RKO (cell line): ENCODE measurements at regions not wholly inside any gene's neighbourhood (a gene's known extent, or its start where the extent isn't known, plus 50 kb on each side); places are given as distances from the start of the nearest gene placed in this dataset.
A peak's percentile ranks its signal among the peaks of the same experiment; 100 is the strongest.
"Not testable (repeated sequence)": the region's sequence is repeated elsewhere in the genome, so short reads cannot be mapped to it uniquely, and the experiment has no call there.

Experiments used
- DNase-seq: peaks from one replicate; pipeline ENCODE4 v3.0.0-alpha.2; 2016; ENCODE audit warnings: low spot score

DNA sequence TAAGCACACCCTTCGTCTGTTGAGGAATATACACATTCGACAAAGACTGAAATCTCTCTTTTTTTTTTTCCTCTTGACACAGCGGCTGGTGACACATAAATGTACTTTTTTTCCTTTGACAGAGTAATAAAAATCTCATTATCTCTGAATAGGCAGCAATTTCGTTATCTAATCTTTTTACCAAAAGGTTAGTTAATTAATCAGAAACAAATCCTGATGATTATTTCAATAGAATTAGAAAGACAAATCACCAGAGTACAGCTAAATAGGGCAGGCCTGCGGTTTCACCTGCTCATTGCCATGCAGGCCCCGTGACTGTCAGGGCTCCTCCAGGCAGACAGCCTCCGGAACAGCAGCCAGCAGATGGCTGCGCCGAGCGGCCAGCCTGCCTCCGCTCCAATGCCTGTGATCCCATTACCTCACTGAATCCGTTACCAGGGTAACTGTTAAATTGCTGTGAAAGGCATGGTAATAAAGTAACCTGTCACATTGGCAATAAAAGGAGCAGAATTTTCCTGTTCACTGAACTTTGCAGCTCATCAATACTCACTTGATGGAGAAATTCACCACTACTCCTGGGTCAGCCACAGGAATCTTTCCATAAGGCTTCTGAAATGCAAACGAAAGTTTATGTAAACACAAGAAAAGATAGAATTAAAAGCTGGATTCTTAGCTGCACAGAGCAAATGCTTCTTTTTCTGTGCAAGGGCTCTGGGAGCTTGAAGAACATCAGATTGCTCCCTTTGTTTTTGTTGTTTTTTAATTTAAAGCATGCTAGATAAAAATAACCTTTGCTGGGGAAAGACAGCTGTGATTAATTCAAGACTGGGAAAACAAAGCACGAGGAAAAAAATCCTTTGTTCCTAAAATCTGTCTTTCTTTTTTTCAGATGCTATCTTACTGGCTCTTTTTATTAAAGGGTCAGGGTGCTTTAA, 666.4 kb upstream of the ZNF608 start:
- peak; percentile 1 for DNase-seq

DNA sequence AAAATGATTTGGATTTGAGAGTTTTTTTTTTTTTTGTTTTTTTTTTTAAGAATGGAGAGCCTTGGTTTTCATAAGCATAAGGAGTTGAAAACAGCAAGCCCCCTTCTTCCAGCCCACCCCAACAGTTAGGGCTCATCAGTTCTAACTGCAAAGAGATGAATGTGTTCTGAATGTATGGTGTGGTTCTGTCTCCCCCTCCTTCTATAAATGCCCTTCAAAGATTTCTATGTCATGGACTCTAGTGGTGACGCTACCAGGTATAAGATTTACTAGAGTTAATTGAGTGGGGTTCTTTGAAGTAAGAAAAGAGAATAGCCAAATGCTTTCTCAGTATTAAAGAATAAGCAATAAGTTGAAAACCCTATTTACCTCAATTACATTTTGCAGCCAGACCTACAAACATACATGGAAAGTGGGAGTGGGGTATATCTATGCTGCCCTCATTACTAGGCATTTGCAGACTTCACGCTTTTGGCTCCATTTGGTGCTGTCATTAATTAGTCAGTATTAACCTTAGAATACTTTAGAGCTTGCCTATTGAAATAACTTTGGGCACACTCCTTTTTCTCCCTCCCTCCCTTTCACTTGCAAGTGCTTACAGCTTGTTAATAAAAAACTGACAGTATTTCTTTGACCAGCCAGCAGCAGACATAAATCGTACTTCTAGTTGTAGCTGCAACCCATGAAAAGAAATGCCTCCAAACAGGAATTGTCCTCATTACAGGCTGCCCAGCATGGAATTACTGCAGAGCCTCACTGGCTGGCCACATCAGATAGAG, 667.2 kb upstream of the ZNF608 start:
- no peak for DNase-seq

DNA sequence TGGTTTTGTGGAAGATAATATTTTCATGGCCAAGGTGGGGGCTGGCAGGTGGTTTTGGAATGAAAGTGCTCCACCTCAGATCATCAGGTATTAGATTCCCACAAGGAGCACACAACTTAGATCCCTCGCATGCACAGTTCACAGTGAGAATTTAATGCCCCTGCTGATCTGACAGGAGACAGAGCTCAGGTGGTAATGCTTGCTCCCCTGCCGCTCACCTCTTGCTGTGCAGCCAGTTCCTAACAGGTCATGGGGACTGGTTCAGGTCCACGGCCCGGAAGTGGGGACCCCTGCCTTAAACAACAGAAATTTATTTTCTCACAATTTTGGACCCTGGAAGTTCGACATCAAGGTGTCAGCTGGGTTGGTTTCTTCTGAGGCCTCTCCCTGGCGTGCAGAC, 668.7 kb upstream of the ZNF608 start:
- no peak for DNase-seq

DNA sequence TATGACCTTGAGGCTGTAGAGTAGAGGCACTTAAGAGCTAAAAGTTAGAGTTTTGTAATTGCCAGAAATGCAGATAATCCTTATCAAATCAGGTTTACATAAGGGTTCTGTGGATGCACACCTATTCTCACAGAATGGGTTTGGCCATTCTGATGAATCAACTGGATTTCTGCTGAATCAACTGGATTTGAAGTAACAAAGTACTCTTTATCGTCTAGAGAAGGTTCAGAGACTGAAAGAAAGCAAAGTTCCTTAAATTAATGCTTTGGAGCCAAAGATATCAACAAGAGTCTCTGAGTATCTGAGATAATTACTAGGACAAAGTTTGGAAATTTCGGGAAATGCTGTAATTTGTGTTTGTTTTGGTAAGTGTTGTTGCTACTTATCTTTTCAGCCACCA, 669.6 kb upstream of the ZNF608 start:
- DNase-seq: no peak

DNA sequence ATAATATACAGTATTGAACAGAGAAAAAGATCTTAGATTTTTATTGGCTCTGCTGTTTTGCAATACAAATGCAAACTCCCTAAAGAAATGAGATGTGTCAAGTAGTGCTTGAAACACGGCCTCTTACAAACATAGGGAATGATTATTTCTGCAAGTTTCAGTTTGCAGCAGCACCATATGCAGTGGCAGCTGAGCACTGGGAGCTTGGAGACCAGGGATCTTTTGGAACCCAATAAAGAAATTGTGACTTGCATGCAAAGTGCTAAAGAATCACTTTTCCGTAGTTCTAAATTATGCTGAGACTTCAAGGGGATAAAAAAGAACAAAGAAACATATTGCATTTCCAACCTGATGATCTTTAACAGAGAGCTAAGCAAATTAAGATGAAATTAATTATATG, 674.6 kb upstream of the ZNF608 start:
- DNase-seq: no peak

DNA sequence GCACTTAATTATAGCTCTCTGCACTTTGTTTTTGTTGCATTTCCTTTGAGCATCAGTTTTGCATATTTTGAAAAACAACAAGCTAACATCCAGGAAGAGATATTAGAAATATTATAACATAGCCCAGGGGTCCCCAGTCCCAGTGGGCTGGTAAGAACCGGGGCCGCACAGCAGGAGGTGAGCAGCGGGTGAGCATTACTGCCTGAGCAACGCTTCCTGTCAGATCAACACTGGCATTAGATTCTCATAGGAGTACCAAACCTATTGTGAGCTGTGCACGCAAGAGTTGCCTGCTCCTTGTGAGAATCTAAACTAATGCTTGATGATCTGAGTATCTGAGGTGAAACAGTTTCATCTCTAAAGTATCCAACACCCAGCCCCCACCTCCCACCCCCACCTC, 675.9 kb upstream of the ZNF608 start:
- DNase-seq: no peak

DNA sequence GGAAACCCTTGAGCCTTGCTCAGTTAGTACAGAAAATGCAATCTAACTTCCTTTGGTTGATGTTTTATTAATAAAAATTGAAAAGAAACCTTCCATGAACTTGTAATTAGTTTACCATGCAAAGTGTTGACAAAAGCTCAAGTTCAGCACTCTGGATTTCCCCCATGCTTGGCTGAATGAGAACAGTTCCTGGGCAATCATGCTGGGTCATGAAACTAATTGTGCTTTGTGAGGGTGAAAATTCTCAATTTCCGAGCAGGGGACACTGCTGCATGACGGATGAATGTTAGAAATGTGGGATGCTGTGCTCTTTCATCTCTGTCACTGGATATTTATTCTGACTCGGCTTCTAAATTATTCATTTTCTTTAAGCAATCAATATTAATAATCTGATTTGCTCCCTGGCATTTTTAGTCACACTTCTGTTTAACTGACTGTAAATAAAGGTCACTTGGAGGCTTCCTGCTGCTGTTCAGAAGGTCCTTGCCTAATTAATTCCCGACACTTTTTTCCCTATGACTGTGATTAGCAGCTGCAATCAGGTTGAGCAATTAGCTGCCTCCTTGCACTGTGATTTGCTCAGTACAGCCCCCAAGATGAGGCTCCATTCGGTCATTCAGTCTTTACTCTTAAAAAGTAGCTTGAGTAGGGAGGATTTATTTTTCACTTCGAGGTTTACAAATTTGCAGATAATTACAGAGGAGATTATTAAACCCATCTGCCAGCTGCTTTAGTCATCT, 678.1 kb upstream of the ZNF608 start:
- no peak for DNase-seq

DNA sequence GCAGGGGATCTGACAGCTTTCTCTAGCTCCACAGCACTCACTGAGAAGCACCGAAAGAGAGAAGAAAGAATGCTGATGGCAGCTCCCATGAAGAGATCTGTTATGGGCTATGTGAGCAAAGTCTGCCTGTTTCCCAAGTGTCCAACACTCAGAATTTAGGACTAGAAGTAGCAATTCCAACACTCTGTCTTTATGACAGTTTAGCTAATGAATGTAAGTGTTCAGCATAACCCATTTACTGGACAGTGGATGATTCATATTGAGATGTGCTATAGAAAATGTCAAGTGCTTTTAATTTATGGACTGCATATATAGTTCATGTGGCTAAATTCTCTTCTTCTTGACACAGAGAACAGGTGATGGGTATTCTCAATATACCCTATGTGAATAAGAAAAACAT, 683.1 kb upstream of the ZNF608 start:
- DNase-seq: no peak

DNA sequence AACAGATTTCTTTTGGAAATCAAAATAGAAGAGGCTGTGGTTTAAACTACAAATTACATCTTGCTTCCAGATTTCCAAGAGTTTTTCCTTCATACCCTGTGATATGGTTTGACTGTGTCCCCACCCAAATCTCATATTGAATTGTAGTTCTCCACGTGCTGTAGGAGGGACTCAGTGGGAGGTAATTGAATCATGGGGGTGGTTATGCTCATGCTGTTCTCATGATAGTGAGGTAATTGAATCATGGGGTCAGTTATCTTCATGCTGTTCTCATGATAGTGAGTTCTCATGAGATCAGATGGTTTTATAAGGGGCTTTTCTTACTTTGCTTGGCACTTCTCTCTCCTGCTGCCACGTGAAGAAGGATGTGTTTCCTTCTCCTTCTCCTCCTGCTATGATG, 687.0 kb upstream of the ZNF608 start:
- no peak for DNase-seq

DNA sequence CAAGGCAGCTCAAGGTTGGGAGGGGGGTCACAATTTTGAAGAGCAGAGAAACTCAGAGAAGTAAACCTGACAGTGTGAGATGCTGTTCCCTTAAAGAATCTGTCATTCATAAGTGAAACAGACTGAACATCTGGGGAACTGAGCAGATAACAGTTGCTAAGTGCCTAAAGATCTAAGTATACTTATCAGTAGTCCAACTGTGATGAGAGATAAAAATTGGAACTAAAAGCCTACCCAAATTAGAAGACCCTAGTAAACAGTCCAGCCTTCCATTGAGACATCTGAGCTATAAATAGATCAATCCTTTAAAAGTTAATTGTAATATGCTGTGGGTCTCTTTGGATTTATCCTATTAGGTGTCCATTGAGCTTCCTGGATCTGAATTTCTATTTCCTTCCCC, 692.8 kb upstream of the ZNF608 start:
- no peak for DNase-seq

DNA sequence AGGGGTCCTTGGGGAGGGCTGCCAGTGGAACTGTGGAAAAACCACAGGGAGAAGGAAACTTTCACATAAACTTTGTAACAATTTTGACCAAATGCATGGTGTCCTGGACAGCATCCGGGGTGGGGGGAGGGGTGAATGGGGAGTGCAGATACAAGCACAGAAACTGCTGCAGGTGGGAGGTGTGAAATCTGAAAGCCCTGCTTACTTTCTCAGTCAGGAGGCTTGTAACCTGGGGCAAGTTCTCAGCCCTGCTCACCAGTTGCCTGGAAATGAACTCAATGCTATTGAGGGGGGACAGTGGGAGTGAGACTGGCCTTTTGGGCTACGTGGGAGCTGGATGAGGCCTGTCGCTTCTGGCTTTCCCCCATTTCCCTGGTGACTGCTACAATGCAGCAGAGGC, 694.5 kb upstream of the ZNF608 start:
- no peak for DNase-seq

DNA sequence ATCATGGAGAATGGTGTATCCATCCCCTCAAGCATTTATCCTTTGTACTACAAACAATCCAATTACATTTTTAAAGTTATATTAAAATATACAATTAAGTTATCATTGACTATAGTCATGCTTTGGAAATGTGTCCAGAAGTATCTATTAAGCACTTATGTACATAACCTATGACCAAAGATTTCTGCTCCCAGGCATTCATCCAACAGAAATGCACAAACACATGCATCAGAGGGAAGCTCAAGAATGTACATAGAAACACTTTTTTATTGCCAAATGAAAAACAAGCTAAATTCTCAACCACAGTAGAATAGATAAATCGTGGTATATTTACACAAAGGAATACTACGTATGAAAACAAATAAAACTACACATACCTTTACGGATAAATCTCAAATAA, 700.5 kb upstream of the ZNF608 start:
- no peak for DNase-seq

DNA sequence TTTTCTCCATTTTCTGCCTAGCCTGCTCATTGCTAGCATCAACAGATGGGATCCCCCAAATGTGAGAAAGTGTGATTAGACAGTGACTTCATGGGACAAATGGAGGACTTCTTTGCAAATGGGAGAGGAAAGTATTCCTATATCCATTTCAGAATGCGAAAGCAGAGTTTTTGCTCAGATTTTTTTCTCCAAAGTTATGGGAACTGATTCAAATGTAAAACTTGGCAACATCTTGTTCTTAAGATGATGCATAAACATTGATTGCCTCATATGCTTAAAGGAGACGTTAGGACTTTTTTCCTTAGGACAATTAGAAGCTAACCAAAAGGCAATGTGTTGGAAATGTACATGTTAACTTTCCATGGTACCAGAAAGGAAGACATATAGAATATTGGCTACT, 704.3 kb upstream of the ZNF608 start:
- DNase-seq: no peak

DNA sequence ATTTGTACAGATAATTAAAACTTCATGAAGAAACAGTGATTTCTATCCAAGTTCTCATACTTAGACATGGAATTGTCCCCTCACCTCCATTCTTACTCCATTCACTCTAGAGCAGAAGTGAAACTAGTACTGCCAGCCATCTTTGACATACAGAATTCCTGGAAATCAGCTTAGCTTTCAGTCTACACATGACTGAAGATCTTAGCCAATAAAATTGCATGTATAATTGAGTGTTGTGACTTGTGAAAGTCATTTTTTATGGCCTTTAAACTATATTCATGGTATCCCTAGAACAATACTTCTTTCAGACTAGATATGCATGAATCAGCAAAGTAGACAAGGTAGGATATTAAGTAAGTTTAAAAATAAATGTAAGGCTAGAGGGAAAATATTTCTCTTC, 705.2 kb upstream of the ZNF608 start:
- DNase-seq: no peak

DNA sequence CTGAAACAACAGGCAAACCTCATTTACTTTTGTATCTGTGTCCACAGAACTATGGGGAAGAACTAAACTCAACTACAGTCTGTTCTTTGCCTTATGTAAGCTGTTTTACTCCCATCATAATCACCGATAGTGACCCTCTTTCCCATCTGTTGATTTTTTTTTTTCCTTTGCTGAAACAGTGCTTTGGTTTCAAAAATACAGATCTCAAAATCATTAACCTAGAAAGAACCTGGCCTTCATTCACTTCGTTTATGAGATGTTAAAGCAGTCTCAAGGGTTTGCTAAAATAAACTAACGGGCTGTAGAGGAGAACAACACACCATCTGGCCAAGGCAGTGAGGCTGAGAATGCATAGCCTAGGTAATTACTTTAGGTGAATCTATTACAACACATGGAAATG, 706.6 kb upstream of the ZNF608 start:
- DNase-seq: no peak

DNA sequence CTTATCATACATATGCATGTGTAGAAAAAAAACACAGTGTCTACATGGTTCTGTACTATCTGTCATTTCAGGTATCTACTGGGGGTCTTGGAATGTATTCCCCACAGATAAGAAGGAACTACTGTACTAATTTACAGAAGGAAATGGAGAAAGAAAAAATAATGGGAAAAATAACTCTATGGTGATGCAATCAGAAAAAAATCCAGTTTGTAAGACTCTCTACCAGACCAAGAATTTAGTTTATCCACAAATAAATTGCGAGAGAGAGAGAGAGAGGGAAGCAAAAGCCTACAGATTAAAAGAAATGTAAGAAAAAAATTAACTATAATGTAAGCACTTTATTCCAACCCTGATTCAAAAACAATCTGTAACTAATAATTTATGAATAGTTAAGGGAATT, 708.6 kb upstream of the ZNF608 start:
- no peak for DNase-seq

DNA sequence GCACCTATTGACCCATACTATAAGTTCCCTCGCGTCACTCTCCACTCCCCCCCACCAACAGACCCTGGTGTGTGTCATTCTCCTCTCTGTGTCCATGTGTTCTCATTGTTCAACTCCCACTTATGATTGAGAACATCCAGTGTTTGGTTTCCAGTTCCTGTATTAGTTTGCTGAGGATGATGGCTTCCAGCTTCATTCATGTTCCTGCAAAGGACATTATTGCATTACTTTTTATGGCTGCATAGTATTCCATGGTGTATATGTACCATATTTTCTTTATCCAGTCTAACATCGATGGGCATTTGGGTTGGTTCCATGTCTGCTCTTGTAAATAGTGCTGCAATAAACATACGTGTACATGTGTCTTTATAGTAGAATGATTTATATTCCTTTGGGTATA, 709.6 kb upstream of the ZNF608 start:
- DNase-seq: not testable (repeated sequence)

DNA sequence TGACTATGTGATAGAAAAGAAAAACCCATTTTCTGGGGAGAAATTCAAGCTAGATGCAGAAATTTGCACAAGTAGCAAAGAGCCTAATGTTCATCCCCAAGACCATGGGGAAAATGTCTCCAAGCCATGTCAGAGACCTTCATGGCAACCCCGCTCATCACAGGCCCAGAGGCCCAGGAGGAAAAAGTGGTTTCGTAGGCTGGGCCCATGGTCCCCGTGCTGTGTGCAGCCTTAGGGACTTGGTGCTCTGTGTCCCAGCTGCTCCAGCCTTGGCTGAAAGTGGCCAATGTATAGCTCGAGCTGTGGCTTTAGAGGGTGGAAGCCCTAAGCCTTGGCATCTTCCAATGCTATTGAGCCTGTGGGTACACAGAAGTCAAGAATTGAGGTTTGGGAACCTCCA, 711.2 kb upstream of the ZNF608 start:
- no peak for DNase-seq

DNA sequence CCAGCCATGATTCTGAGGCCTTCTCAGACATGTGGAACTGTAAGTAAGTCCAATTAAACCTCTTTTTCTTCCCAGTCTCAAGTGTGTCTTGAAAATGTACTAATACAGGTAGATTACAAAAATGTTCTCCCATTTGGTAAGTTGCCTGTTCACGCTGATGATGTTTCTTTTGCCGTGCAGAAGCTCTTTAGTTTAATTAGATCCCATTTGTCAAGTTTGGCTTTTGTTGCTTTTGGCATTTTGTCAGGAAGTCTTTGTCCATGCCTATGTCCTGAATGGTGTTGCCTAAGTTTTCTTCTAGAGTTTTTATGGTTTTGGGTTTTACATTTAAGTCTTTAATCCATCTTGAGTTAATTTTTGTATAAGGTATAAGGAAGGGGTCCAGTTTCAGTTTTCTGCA, 712.5 kb upstream of the ZNF608 start:
- not testable (repeated sequence) for DNase-seq

DNA sequence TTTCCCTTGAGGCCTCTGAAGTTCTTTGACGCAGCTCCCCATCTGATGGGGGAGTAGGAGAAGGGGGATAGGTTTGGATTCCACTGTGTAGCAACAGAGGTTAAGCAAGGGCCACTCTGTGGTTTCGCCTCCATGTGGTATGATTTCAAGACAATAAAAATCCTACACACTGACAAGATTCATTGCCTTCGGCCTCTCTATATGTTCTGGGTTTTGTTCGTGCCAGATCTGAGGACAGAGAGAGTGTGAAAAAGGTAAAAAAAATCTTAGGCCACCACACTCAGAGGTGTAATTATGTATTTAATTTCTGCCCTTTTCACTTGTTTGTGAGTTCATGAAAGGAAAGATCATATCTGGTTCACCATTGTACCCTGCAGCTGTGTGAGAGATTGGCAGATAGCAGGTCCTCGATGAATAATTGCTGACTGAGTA, 715.2 kb upstream of the ZNF608 start:
- no peak for DNase-seq

DNA sequence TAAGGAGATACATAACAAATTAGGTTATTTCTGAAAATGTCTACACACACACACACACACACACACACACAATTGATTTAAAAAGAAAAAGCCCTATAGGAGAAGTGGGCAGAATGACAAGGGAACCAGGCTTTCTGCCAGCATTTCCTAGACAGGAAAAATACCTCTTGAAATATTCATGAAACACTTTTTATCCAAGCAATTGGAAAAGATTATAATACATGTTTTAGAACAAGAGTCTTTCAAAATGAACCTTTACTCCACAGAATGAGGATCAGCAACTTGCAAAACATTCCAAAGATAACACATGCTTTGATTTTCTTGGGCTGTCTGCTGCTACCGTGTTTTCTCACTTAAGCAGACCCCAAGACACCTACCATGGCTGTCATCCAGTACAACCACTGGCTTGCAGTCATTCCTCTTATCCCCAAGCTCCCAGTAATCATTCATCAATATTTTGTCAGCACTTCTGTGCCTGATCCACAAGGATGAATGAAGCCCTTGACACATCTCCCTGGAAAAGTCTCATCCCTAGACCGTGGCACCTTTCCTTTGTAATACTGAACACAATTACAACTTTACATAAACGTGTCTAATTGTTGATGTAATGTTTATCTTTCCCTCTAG, 717.1 kb upstream of the ZNF608 start:
- no peak for DNase-seq

DNA sequence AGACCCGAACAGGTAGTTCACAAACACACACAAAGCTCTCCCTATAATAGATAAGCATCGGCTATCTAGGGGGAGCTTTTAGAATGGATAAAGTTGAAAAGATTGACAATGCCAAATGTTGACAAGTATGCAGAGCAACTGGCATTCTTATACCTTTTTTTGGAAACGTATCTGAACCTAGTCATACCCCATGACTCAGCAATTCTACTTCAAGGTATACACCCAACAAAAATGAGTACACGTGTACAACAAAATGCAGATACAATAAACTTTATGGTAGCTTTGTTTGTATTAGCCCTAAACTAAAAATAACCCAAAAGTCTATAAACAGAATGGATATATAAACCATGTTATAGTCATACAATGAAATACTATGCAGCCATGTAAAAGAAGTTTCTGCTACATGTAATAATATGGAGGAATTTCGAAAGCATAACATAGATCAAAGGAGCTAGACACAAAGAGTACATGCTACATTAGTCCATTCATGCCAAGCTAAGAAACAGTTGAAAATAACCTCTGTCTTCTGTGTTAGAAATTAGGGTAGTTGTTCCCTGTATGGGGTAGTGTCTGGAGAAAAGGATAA, 718.5 kb upstream of the ZNF608 start:
- DNase-seq: no peak
